Subcutaneous abdominal adipose tissue (tissue), 5 donors: ENCODE measurements at regions not wholly inside any gene's neighbourhood (a gene's known extent, or its start where the extent isn't known, plus 50 kb on each side); places are given as distances from the start of the nearest gene placed in this dataset.

ENCODE experiments used
- H3K27ac ChIP-seq: one replicate; pipeline ENCODE4 v1.7.0; 2013; ENCODE audit warnings: low read depth, mild to moderate bottlenecking, inconsistent platforms, low read length, moderate library complexity
- H3K27me3 ChIP-seq, 5 donors: one replicate each; pipeline ENCODE4 v1.7.0; 2013; ENCODE audit warnings: low read length in 5 of 5, inconsistent platforms in 1 of 5; ENCODE audit not compliant: control insufficient read depth in 5 of 5, insufficient read depth in 4 of 5
- H3K36me3 ChIP-seq, 5 donors: one replicate each; pipeline ENCODE4 v1.7.0; 2013; ENCODE audit warnings: low read length in 5 of 5; ENCODE audit not compliant: control insufficient read depth in 5 of 5, insufficient read depth in 5 of 5
- H3K4me1 ChIP-seq, 5 donors: one replicate each; pipeline ENCODE4 v1.7.0; 2013; ENCODE audit warnings: low read length in 5 of 5, mild to moderate bottlenecking in 3 of 5, moderate library complexity in 1 of 5; ENCODE audit not compliant: control insufficient read depth in 5 of 5, insufficient read depth in 5 of 5
- H3K4me3 ChIP-seq, 5 donors: one replicate each; pipeline ENCODE4 v1.7.0; 2013; ENCODE audit warnings: low read length in 5 of 5, low read depth in 1 of 5
- H3K9ac ChIP-seq, 5 donors: one replicate each; pipeline ENCODE4 v1.7.0; 2013; ENCODE audit warnings: low read length in 5 of 5, mild to moderate bottlenecking in 4 of 5, moderate library complexity in 3 of 5
- H3K9me3 ChIP-seq, 5 donors: one replicate each; pipeline ENCODE4 v1.7.0; 2013; ENCODE audit warnings: low read length in 5 of 5; ENCODE audit not compliant: control insufficient read depth in 5 of 5
- donor health status: healthy.
- donor health status: healthy.
- donor health status: healthy.
- donor health status: healthy.
- donor health status: healthy.

GRCh38 chr1:63027176-63027575 is 243.2 kb downstream of the ATG4C start:
- H3K4me3 ChIP-seq: no peak overlapping the region
- H3K9me3 ChIP-seq: peaks cover 0 to 7% (median 0%) of the 10 kb centered on the region in 5 donors
- H3K27me3 ChIP-seq: peaks cover 0 to 9% (median 4%) of the 10 kb centered on the region in 5 donors
- no peak overlapping the region for H3K27ac ChIP-seq
- no peak overlapping the region for H3K9ac ChIP-seq
- H3K36me3 ChIP-seq: no peaks in the 10 kb centered on the region
- H3K4me1 ChIP-seq: no peaks in the 10 kb centered on the region

DNA sequence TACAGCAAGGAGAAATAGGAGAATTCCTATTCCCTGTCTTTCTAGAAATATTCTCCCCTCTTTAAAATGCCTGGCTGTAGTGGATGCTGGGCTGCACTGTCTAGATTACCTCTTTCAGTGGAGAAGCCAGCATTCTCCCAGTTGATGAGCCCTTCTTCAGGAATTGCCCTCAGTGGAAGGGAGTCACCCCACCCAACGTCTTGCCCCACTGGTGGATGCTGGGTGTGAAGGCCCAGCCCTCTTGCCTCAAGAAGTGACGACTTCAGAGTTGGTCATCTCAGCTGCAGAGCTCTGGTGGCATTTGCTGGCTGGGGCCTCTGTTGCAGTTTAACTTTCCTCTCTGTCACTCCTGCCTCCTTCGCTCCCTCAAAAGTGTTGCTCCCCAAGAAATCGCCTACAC is 248.2 kb downstream of the ATG4C start:
- H3K27ac ChIP-seq: no peak overlapping the region

GRCh38 chr1:63033211-63033610 is 249.3 kb downstream of the ATG4C start:
- Histone ChIP-seq H3K27me3 (peaks cover 0 to 7% (median 4%) of the 10 kb centered on the region in 5 donors), H3K4me1 (no peaks in the 10 kb centered on the region)

More for the DNA sequence above, 248.2 kb downstream of the ATG4C start:
- no peak overlapping the region for H3K9ac ChIP-seq
- no peaks in the 10 kb centered on the region for H3K36me3 ChIP-seq
- no peak overlapping the region for H3K4me3 ChIP-seq
- no peaks in the 10 kb centered on the region for H3K4me1 ChIP-seq
- peaks cover 0 to 9% (median 4%) of the 10 kb centered on the region in 5 donors for H3K27me3 ChIP-seq
- peaks cover 0 to 5% (median 0%) of the 10 kb centered on the region in 5 donors for H3K9me3 ChIP-seq

GRCh38 chr1:63034256-63034655 is 250.3 kb downstream of the ATG4C start:
- H3K9me3 ChIP-seq: peaks cover 0 to 3% (median 0%) of the 10 kb centered on the region in 5 donors
- H3K9ac ChIP-seq: no peak overlapping the region
- H3K27ac ChIP-seq: no peak overlapping the region
- no peak overlapping the region for H3K4me3 ChIP-seq
- no peaks in the 10 kb centered on the region for H3K36me3 ChIP-seq
- H3K4me1 ChIP-seq: no peaks in the 10 kb centered on the region
- peaks cover 0 to 3% (median 0%) of the 10 kb centered on the region in 5 donors for H3K27me3 ChIP-seq

More at GRCh38 chr1:63033211-63033610, 249.3 kb downstream of the ATG4C start:
- Histone ChIP-seq H3K27ac (no peak overlapping the region), H3K36me3 (no peaks in the 10 kb centered on the region), H3K9ac (no peak overlapping the region), H3K9me3 (peaks cover 0 to 5% (median 0%) of the 10 kb centered on the region in 5 donors), H3K4me3 (no peak overlapping the region)

DNA sequence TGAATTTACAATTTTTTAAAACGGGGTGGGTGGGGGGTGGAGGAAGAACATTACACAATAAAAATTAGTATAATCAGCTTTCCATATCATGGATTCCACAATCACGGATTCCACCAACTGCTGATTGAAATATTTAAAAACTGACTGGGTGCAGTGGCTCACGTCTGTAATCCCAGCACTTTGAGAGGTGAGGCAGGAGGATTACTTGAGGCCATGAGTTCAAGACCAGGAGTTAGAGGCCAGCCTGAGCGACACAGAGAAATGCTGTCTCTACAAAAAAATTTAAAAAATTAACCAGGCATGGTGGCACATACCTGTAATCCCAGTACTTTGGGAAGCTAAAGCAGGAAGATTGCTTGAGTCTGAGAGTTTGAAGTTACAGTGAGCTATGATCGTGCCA is 254.7 kb downstream of the ATG4C start:
- Histone ChIP-seq H3K4me1 (no peaks in the 10 kb centered on the region), H3K4me3 (no peak overlapping the region), H3K27ac (no peak overlapping the region), H3K9me3 (no peaks in the 10 kb centered on the region), H3K27me3 (peaks cover 0 to 3% (median 0%) of the 10 kb centered on the region in 5 donors), H3K9ac (no peak overlapping the region), H3K36me3 (no peaks in the 10 kb centered on the region)

GRCh38 chr1:63041660-63042059 is 257.7 kb downstream of the ATG4C start:
- no peaks in the 10 kb centered on the region for H3K9me3 ChIP-seq
- no peak overlapping the region for H3K27ac ChIP-seq
- no peaks in the 10 kb centered on the region for H3K4me1 ChIP-seq
- no peak overlapping the region for H3K4me3 ChIP-seq
- H3K9ac ChIP-seq: no peak overlapping the region
- H3K27me3 ChIP-seq: no peaks in the 10 kb centered on the region
- no peaks in the 10 kb centered on the region for H3K36me3 ChIP-seq

DNA sequence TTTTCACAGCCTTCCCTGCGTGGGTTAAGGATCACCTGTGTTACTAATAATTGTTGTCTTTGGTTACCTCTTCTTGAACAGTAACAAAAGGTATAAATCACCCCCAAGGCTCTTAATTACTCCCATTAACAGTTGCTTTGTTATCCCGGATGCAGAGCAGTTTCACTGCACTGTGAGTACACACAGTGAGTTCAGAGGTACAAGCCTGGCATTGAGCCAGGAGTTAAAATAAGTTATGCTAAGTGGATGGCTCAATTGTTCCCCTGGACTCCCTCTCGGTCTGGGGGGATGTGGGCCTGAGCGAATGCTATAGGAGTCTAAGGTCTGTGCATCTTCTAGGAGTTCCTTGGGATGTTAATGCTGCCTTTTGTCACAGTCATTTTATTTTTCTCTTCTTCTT is 258.3 kb downstream of the ATG4C start:
- no peak overlapping the region for H3K27ac ChIP-seq
- H3K4me3 ChIP-seq: no peak overlapping the region
- H3K9me3 ChIP-seq: no peaks in the 10 kb centered on the region
- H3K9ac ChIP-seq: no peak overlapping the region
- no peaks in the 10 kb centered on the region for H3K36me3 ChIP-seq
- H3K4me1 ChIP-seq: no peaks in the 10 kb centered on the region
- no peaks in the 10 kb centered on the region for H3K27me3 ChIP-seq

GRCh38 chr1:63046539-63046938 is 262.6 kb downstream of the ATG4C start:
- Histone ChIP-seq H3K36me3 (no peaks in the 10 kb centered on the region), H3K9me3 (no peaks in the 10 kb centered on the region)

GRCh38 chr1:63049135-63049534 is 265.2 kb downstream of the ATG4C start:
- Histone ChIP-seq H3K9me3 (no peaks in the 10 kb centered on the region), H3K27me3 (no peaks in the 10 kb centered on the region), H3K4me1 (no peaks in the 10 kb centered on the region), H3K36me3 (no peaks in the 10 kb centered on the region), H3K9ac (no peak overlapping the region), H3K4me3 (no peak overlapping the region), H3K27ac (no peak overlapping the region)

More at GRCh38 chr1:63046539-63046938, 262.6 kb downstream of the ATG4C start:
- Histone ChIP-seq H3K4me1 (no peaks in the 10 kb centered on the region), H3K4me3 (no peak overlapping the region), H3K9ac (no peak overlapping the region), H3K27me3 (no peaks in the 10 kb centered on the region), H3K27ac (no peak overlapping the region)

GRCh38 chr1:63051356-63051755 is 267.4 kb downstream of the ATG4C start:
- H3K36me3 ChIP-seq: no peaks in the 10 kb centered on the region
- no peak overlapping the region for H3K4me3 ChIP-seq
- no peak overlapping the region for H3K27ac ChIP-seq
- no peaks in the 10 kb centered on the region for H3K9me3 ChIP-seq
- H3K27me3 ChIP-seq: no peaks in the 10 kb centered on the region
- H3K9ac ChIP-seq: no peak overlapping the region
- H3K4me1 ChIP-seq: no peaks in the 10 kb centered on the region

DNA sequence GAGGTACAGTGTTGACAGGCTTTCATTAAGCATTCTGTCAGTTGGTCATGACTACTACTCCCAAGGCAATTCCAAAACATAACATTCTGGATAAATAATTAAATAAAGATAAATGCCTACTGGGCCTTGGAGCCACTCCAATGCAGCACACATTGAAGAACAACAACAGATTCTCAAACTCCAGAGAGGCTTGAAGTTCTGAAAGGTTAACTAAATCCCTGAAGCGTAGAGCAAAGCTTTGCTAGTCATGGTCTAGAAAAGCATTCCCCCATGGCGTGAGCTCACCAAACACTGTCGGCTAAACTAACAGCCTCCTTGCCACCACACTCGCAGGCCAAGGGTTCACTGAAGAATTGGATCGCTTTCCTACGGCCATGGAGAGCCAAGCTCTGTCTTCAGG is 268.0 kb downstream of the ATG4C start:
- H3K4me1 ChIP-seq: no peaks in the 10 kb centered on the region
- H3K9me3 ChIP-seq: no peaks in the 10 kb centered on the region
- H3K27ac ChIP-seq: no peak overlapping the region
- no peak overlapping the region for H3K9ac ChIP-seq
- no peak overlapping the region for H3K4me3 ChIP-seq
- H3K27me3 ChIP-seq: no peaks in the 10 kb centered on the region
- no peaks in the 10 kb centered on the region for H3K36me3 ChIP-seq
